IMR-90 (cell line): ENCODE measurements at regions not wholly inside any gene's neighbourhood (a gene's known extent, or its start where the extent isn't known, plus 50 kb on each side); places are given as distances from the start of the nearest gene placed in this dataset.

Experiments used
- ATAC-seq: fragments of 200-7000 bp; cut with Tn5 transposase; 2 replicates; pipeline ENCODE4 v1.9.1; 2020; ENCODE audit warnings: low read depth, mild to moderate bottlenecking, moderate library complexity
- BruUV-seq: library from RNA; stranded (reverse); fragments of 400-500 nt; replicated peaks from 2 replicates; lab custom pipeline; 2021; lab: Mats Ljungman, UMichigan
- CTCF ChIA-PET: fragments of 300-600 bp; formaldehyde crosslinking; extraction: SDS; loops from one replicate; lab custom pipeline; 2021; ENCODE audit warnings: antibody characterized with exemption; lab: Yijun Ruan, JAX
- POLR2A ChIA-PET: fragments of 300-600 bp; sonication (Branson Sonifier 250); formaldehyde crosslinking; loops from one replicate; lab custom pipeline; 2022; ENCODE audit warnings: antibody characterized with exemption; ENCODE audit not compliant: unreplicated experiment; lab: Charles Lee
- DNase-seq: peaks from one replicate; pipeline ENCODE4 v3.0.0; 2013
- H2AFZ ChIP-seq: replicated peaks from 2 replicates; pipeline ENCODE3; 2013; ENCODE audit warnings: low read length, mild to moderate bottlenecking; ENCODE audit not compliant: poor library complexity
- H2AK5ac ChIP-seq: 2 replicates; pipeline ENCODE4 v1.6.1; 2013; ENCODE audit warnings: low read depth, low read length, inconsistent platforms
- H2AK9ac ChIP-seq: replicated peaks from 2 replicates; pipeline ENCODE3; 2013; ENCODE audit warnings: mild to moderate bottlenecking, low read depth, low read length, moderate library complexity; ENCODE audit not compliant: poor library complexity
- H2BK120ac ChIP-seq: 2 replicates; pipeline ENCODE4 v1.6.1; 2013; ENCODE audit warnings: low read depth, low read length, inconsistent platforms
- H2BK15ac ChIP-seq: 3 replicates; pipeline ENCODE4 v1.6.1; 2013; ENCODE audit warnings: low read depth, low read length, inconsistent platforms
- H2BK20ac ChIP-seq: 2 replicates; pipeline ENCODE4 v1.6.1; 2013; ENCODE audit warnings: low read depth, mild to moderate bottlenecking, inconsistent platforms, low read length, moderate library complexity
- H2BK5ac ChIP-seq: 2 replicates; pipeline ENCODE4 v1.6.1; 2013; ENCODE audit warnings: mild to moderate bottlenecking, low read depth, low read length, inconsistent platforms; ENCODE audit not compliant: poor library complexity, severe bottlenecking
- H3K14ac ChIP-seq: replicated peaks from 2 replicates; pipeline ENCODE4 v1.6.1; 2013; ENCODE audit warnings: low read depth, low read length, inconsistent platforms
- H3K18ac ChIP-seq: 2 replicates; pipeline ENCODE4 v1.6.1; 2013; ENCODE audit warnings: low read depth, low read length, control low read depth
- H3K23ac ChIP-seq: 2 replicates; pipeline ENCODE4 v1.6.1; 2013; ENCODE audit warnings: low read depth, low read length, inconsistent platforms
- H3K27ac ChIP-seq: 2 replicates; pipeline ENCODE4 v1.5.1; 2013; ENCODE audit warnings: mild to moderate bottlenecking, control low read depth, low read length; ENCODE audit not compliant: insufficient read depth
- H3K27me3 ChIP-seq: 2 replicates; pipeline ENCODE4 v1.6.1; 2013; ENCODE audit warnings: low read length; ENCODE audit not compliant: control insufficient read depth, insufficient read depth
- H3K36me3 ChIP-seq: 2 replicates; pipeline ENCODE4 v1.6.1; 2013; ENCODE audit warnings: low read length, mixed read lengths; ENCODE audit not compliant: control insufficient read depth, insufficient read depth
- H3K4ac ChIP-seq: 2 replicates; pipeline ENCODE4 v1.6.1; 2013; ENCODE audit warnings: low read depth, low read length, inconsistent platforms
- H3K4me1 ChIP-seq: 2 replicates; pipeline ENCODE4 v1.6.1; 2013; ENCODE audit warnings: low read length, mixed read lengths; ENCODE audit not compliant: control insufficient read depth, insufficient read depth
- H3K4me2 ChIP-seq: 2 replicates; pipeline ENCODE4 v1.6.1; 2013; ENCODE audit warnings: low read depth, mild to moderate bottlenecking, control low read depth, low read length, moderate library complexity
- H3K4me3 ChIP-seq: 2 replicates; pipeline ENCODE4 v1.5.1; 2013; ENCODE audit warnings: low read depth, mild to moderate bottlenecking, control low read depth, low read length, moderate library complexity; ENCODE audit not compliant: insufficient read depth
- H3K56ac ChIP-seq: 2 replicates; pipeline ENCODE4 v1.6.1; 2013; ENCODE audit warnings: low read length, inconsistent platforms; ENCODE audit not compliant: insufficient read depth; ENCODE audit errors: extremely low read depth
- H3K79me1 ChIP-seq, 2 experiments: 2 replicates each; pipeline ENCODE4 v1.6.1; 2013; ENCODE audit warnings: low read length in 2 of 2, inconsistent platforms in 1 of 2, low read depth in 1 of 2
- H3K9ac ChIP-seq: 2 replicates; pipeline ENCODE4 v1.6.1; 2013; ENCODE audit warnings: low read depth, low read length, control low read depth
- H3K9me1 ChIP-seq: 2 replicates; pipeline ENCODE4 v1.6.1; 2013; ENCODE audit warnings: low read length, inconsistent platforms; ENCODE audit not compliant: insufficient read depth
- H3K9me3 ChIP-seq: 2 replicates; pipeline ENCODE4 v1.6.1; 2013; ENCODE audit warnings: low read length; ENCODE audit not compliant: control insufficient read depth, insufficient read depth
- H4K20me1 ChIP-seq: 2 replicates; pipeline ENCODE4 v1.6.1; 2013; ENCODE audit warnings: low read length, inconsistent platforms; ENCODE audit not compliant: insufficient read depth
- H4K5ac ChIP-seq: 2 replicates; pipeline ENCODE4 v1.6.1; 2013; ENCODE audit warnings: mild to moderate bottlenecking, low read depth, low read length, control low read depth
- H4K8ac ChIP-seq, 2 experiments: 2 replicates each; pipeline ENCODE4 v1.6.1; 2013; ENCODE audit warnings: low read depth in 2 of 2, low read length in 2 of 2, control low read depth in 1 of 2, inconsistent platforms in 1 of 2
- H4K91ac ChIP-seq: 2 replicates; pipeline ENCODE4 v1.6.1; 2013; ENCODE audit warnings: low read depth, low read length, inconsistent platforms; ENCODE audit not compliant: insufficient read depth
- BHLHE40 ChIP-seq: fragments of 150-350 bp; IDR thresholded peaks from 2 replicates; pipeline ENCODE4 v1.6.1; 2016; ENCODE audit warnings: mild to moderate bottlenecking, low read depth, low read length
- CEBPB ChIP-seq: IDR thresholded peaks from 2 replicates; pipeline ENCODE4 v1.6.1; 2012; ENCODE audit warnings: low read depth, low read length, improper control_type of control experiment
- CTCF ChIP-seq: conservative IDR thresholded peaks from 2 replicates; pipeline ENCODE4 v1.5.1; 2012; ENCODE audit warnings: mild to moderate bottlenecking, low read depth, low read length, improper control_type of control experiment
- MAFK ChIP-seq: IDR thresholded peaks from 2 replicates; pipeline ENCODE4 v1.6.1; 2012; ENCODE audit warnings: low read depth, low read length, improper control_type of control experiment
- MXI1 ChIP-seq: IDR thresholded peaks from 2 replicates; pipeline ENCODE4 v1.6.1; 2012; ENCODE audit warnings: low read depth, mild to moderate bottlenecking, low read length, moderate library complexity, borderline replicate concordance
- NFE2L2 ChIP-seq: fragments of 150-350 bp; IDR thresholded peaks from 2 replicates; pipeline ENCODE4 v1.6.1; 2016; ENCODE audit warnings: low read depth, mild to moderate bottlenecking, low read length
- RCOR1 ChIP-seq: IDR thresholded peaks from 2 replicates; pipeline ENCODE4 v1.6.1; 2012; ENCODE audit warnings: mild to moderate bottlenecking, low read length, improper control_type of control experiment; ENCODE audit not compliant: insufficient replicate concordance
- SMC3 ChIP-seq: fragments of 150-350 bp; IDR thresholded peaks from 2 replicates; pipeline ENCODE4 v1.6.1; 2016; ENCODE audit warnings: low read depth, mild to moderate bottlenecking, antibody characterized with exemption, low read length, moderate library complexity
- USF2 ChIP-seq: fragments of 150-350 bp; IDR thresholded peaks from 2 replicates; pipeline ENCODE4 v1.6.1; 2017; ENCODE audit warnings: mild to moderate bottlenecking, antibody characterized with exemption, low read length, low read depth
- WGBS, 2 experiments: methylation state at CpG; one replicate each; pipeline versions ENCODE4 v1.1.5 to v1.1.7; 2013; ENCODE audit warnings: missing lambda C conversion rate in 2 of 2; ENCODE audit not compliant: insufficient read length in 1 of 2; ENCODE audit errors: extremely low coverage in 2 of 2; 5-methylcytosine and 5-hydroxymethylcytosine counted together
- dilution Hi-C: fragments of 300-500 bp; cut with HindIII; formaldehyde crosslinking; loops from one replicate; pipeline ENCODE4 v1.14.3; 2018; ENCODE audit warnings: low sequenced_read_pairs; ENCODE audit not compliant: unreplicated experiment
- in situ Hi-C: fragments of 300-500 bp; cut with MboI; formaldehyde crosslinking; loops from 3 replicates; pipeline ENCODE4 v1.14.3; 2019; ENCODE audit warnings: low sequenced_read_pairs, inconsistent platforms, mixed read lengths
- intact Hi-C: fragments of 100-400 bp; cut with micrococcal nuclease; formaldehyde crosslinking; loops from 2 replicates; pipeline ENCODE4 v1.10.0; 2022

DNA sequence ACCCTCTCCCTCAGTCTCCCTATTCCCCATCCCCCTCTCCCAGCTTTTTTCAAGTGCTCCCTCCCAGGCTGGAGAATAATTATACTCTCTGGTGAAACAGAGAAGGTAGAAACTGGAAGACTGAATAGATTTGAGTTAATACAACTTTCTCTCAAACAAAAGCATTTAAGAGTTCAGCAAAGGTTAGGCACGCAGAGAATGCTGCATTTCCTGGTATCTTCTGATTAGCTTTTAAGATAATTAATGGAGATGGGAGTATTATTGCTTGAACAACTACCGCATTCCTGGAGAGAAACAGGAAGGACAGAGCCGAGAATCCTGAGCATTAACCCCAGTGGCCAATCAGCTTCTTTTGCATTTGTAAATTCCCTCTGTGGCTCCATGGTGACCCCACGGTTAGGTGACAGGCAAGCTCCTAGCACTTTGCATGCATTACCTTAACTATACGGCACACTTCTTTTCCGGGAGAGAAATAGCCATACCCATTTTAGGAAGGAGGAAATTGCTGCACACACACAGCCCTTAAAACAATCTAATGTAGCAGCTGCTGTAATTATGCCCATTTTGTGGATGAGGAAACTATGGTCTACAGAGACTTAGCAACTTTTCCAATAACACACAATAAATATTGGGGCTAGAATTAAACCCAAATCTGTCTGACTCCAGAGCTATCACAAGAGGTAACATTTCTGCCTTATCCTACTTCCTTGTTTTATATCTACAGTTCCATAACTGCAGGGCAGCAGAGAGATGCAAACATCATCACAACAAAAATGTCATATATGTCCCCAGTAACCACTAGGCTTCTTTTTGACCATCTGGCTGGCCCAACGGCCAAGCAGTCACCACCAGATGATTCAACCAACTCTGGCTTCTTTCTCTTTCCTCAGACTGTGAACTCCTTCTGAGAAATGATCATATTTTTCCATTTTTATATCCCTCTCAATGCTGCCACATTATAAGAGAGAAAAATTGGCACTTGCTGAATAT lies 169.9 kb downstream of the CD24 start:
- H3K14ac ChIP-seq = no peak overlapping the region
- peaks cover 7% of the 10 kb centered on the region; the same call in 1 of the 2 replicates for H3K9me3 ChIP-seq
- no CpG with 5 or more reads among the region's 7 CpGs for WGBS, 2 experiments
- BruUV-seq = no TSS peak
- H2AFZ ChIP-seq = no peak overlapping the region
- DNase-seq (no peak), ATAC-seq (no peak)
- H2AK5ac ChIP-seq = no peak overlapping the region
- ChIA-PET POLR2A (no interaction called here), CTCF (interaction anchor here (0.5 kb wide), 1 partner anchor 199 kb away, joined by 3 read pairs; no protein-coding TSS in a partner anchor)
- no peak overlapping the region for H3K9ac ChIP-seq
- no peak overlapping the region for H2AK9ac ChIP-seq
- no peak overlapping the region for H3K4me3 ChIP-seq
- peaks cover 18% of the 10 kb centered on the region for H3K27me3 ChIP-seq
- no peak overlapping the region for H3K4ac ChIP-seq
- H2BK120ac ChIP-seq = no peak overlapping the region
- no peak overlapping the region for H3K27ac ChIP-seq
- intact Hi-C loops (no loop called here), in situ Hi-C loops (no loop called here), dilution Hi-C loops (no loop called here)
- TF ChIP-seq CTCF (no peak), CEBPB (no peak), MAFK (no peak), SMC3 (no peak), USF2 (no peak), RCOR1 (no peak), BHLHE40 (no peak), MXI1 (no peak), NFE2L2 (no peak)
- no peak overlapping the region for H4K5ac ChIP-seq
- no peak overlapping the region for H2BK5ac ChIP-seq
- H3K4me2 ChIP-seq = no peak overlapping the region; the same call in 1 of the 2 replicates
- no peaks in the 10 kb centered on the region for H3K4me1 ChIP-seq
- no peak overlapping the region for H3K56ac ChIP-seq
- no peaks in the 10 kb centered on the region for H3K9me1 ChIP-seq
- H4K91ac ChIP-seq = no peak overlapping the region
- H3K18ac ChIP-seq = no peak overlapping the region
- no peaks in the 10 kb centered on the region for H4K20me1 ChIP-seq
- no peaks in the 10 kb centered on the region for H3K79me1 ChIP-seq
- no peak overlapping the region for H2BK15ac ChIP-seq
- no peak overlapping the region for H3K23ac ChIP-seq
- H4K8ac ChIP-seq = no peak overlapping the region
- H3K36me3 ChIP-seq = no peaks in the 10 kb centered on the region
- no peak overlapping the region for H2BK20ac ChIP-seq
